ENCODE measurements at regions not wholly inside any gene's neighbourhood (a gene's known extent, or its start where the extent isn't known, plus 50 kb on each side); places are given as distances from the start of the nearest gene placed in this dataset.

DNA sequence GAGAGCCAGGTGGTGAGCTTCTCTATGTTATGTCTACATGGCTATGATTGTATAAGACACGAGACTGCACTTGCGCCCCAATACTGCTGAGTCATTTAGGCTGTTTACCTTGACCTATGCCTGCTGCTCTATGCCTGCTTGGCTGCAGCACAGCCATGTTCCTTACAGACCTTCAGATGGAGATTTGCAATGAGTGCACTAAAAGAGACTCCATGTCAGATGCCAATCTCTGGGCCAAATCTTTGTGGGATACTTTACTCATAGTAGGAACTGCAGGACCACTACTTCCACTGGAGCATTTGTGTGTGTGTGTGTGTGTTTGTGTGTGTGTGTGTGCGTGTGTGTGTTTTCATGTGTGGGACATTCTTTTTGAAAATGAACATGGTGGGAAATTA lies 50.0 kb upstream of the KMT2E start:
- no peak for DNase-seq (ENCODE audit: low read depth)
- H3K4me3 ChIP-seq (ENCODE audit: low read depth, low read length) = no peak overlapping the region
- TF ChIP-seq, protein P1, sequence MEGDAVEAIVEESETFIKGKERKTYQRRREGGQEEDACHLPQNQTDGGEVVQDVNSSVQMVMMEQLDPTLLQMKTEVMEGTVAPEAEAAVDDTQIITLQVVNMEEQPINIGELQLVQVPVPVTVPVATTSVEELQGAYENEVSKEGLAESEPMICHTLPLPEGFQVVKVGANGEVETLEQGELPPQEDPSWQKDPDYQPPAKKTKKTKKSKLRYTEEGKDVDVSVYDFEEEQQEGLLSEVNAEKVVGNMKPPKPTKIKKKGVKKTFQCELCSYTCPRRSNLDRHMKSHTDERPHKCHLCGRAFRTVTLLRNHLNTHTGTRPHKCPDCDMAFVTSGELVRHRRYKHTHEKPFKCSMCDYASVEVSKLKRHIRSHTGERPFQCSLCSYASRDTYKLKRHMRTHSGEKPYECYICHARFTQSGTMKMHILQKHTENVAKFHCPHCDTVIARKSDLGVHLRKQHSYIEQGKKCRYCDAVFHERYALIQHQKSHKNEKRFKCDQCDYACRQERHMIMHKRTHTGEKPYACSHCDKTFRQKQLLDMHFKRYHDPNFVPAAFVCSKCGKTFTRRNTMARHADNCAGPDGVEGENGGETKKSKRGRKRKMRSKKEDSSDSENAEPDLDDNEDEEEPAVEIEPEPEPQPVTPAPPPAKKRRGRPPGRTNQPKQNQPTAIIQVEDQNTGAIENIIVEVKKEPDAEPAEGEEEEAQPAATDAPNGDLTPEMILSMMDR (IDR thresholded peaks at IDR 0.05; ENCODE audit: low read depth, low read length, missing control alignments) = no peak
